Upper lobe of left lung (tissue), 4 donors: ENCODE measurements at regions not wholly inside any gene's neighbourhood (a gene's known extent, or its start where the extent isn't known, plus 50 kb on each side); places are given as distances from the start of the nearest gene placed in this dataset.
"Not testable (repeated sequence)": the region's sequence is repeated elsewhere in the genome, so short reads cannot be mapped to it uniquely, and the experiment has no call there.

Experiments
- EP300 ChIP-seq, 4 donors: sonication (generic); formaldehyde crosslinking; IDR thresholded peaks; one replicate each; pipeline ENCODE4 v1.5.1; 2017; ENCODE audit warnings: antibody characterized with exemption in 4 of 4, control low read depth in 2 of 4
- TF ChIP-seq, protein P1 (sequence below), 6 experiments: fragments of 450-650 bp in 4 of 6; fragments of 200-600 bp in 2 of 6; sonication (generic) in 2 of 6; IDR thresholded peaks; one replicate each; pipeline ENCODE4 v1.5.1; 2016 to 2019; ENCODE audit warnings: antibody characterized with exemption in 6 of 6

- TF ChIP-seq, protein P1, sequence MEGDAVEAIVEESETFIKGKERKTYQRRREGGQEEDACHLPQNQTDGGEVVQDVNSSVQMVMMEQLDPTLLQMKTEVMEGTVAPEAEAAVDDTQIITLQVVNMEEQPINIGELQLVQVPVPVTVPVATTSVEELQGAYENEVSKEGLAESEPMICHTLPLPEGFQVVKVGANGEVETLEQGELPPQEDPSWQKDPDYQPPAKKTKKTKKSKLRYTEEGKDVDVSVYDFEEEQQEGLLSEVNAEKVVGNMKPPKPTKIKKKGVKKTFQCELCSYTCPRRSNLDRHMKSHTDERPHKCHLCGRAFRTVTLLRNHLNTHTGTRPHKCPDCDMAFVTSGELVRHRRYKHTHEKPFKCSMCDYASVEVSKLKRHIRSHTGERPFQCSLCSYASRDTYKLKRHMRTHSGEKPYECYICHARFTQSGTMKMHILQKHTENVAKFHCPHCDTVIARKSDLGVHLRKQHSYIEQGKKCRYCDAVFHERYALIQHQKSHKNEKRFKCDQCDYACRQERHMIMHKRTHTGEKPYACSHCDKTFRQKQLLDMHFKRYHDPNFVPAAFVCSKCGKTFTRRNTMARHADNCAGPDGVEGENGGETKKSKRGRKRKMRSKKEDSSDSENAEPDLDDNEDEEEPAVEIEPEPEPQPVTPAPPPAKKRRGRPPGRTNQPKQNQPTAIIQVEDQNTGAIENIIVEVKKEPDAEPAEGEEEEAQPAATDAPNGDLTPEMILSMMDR (IDR thresholded peaks at IDR 0.05), result not testable (repeated sequence)
- not testable (repeated sequence) for TF ChIP-seq EP300 (IDR thresholded peaks at IDR 0.05)
Observed at GRCh38 chr1:223999761-224000160, 114.2 kb upstream of the FBXO28 start.
